IMR-90 (cell line): ENCODE measurements at regions not wholly inside any gene's neighbourhood (a gene's known extent, or its start where the extent isn't known, plus 50 kb on each side); places are given as distances from the start of the nearest gene placed in this dataset.

ENCODE experiments used
- ATAC-seq: fragments of 200-7000 bp; cut with Tn5 transposase; 2 replicates; pipeline ENCODE4 v1.9.1; 2020; ENCODE audit warnings: low read depth, mild to moderate bottlenecking, moderate library complexity
- BruUV-seq: library from RNA; stranded (reverse); fragments of 400-500 nt; replicated peaks from 2 replicates; lab custom pipeline; 2021; lab: Mats Ljungman, UMichigan
- CTCF ChIA-PET: fragments of 300-600 bp; formaldehyde crosslinking; extraction: SDS; loops from one replicate; lab custom pipeline; 2021; ENCODE audit warnings: antibody characterized with exemption; lab: Yijun Ruan, JAX
- POLR2A ChIA-PET: fragments of 300-600 bp; sonication (Branson Sonifier 250); formaldehyde crosslinking; loops from one replicate; lab custom pipeline; 2022; ENCODE audit warnings: antibody characterized with exemption; ENCODE audit not compliant: unreplicated experiment; lab: Charles Lee
- DNase-seq: peaks from one replicate; pipeline ENCODE4 v3.0.0; 2013
- H2AFZ ChIP-seq: replicated peaks from 2 replicates; pipeline ENCODE3; 2013; ENCODE audit warnings: low read length, mild to moderate bottlenecking; ENCODE audit not compliant: poor library complexity
- H2AK5ac ChIP-seq: 2 replicates; pipeline ENCODE4 v1.6.1; 2013; ENCODE audit warnings: low read depth, low read length, inconsistent platforms
- H2AK9ac ChIP-seq: replicated peaks from 2 replicates; pipeline ENCODE3; 2013; ENCODE audit warnings: mild to moderate bottlenecking, low read depth, low read length, moderate library complexity; ENCODE audit not compliant: poor library complexity
- H2BK120ac ChIP-seq: 2 replicates; pipeline ENCODE4 v1.6.1; 2013; ENCODE audit warnings: low read depth, low read length, inconsistent platforms
- H2BK15ac ChIP-seq: 3 replicates; pipeline ENCODE4 v1.6.1; 2013; ENCODE audit warnings: low read depth, low read length, inconsistent platforms
- H2BK20ac ChIP-seq: 2 replicates; pipeline ENCODE4 v1.6.1; 2013; ENCODE audit warnings: low read depth, mild to moderate bottlenecking, inconsistent platforms, low read length, moderate library complexity
- H2BK5ac ChIP-seq: 2 replicates; pipeline ENCODE4 v1.6.1; 2013; ENCODE audit warnings: mild to moderate bottlenecking, low read depth, low read length, inconsistent platforms; ENCODE audit not compliant: poor library complexity, severe bottlenecking
- H3K14ac ChIP-seq: replicated peaks from 2 replicates; pipeline ENCODE4 v1.6.1; 2013; ENCODE audit warnings: low read depth, low read length, inconsistent platforms
- H3K18ac ChIP-seq: 2 replicates; pipeline ENCODE4 v1.6.1; 2013; ENCODE audit warnings: low read depth, low read length, control low read depth
- H3K23ac ChIP-seq: 2 replicates; pipeline ENCODE4 v1.6.1; 2013; ENCODE audit warnings: low read depth, low read length, inconsistent platforms
- H3K27ac ChIP-seq: 2 replicates; pipeline ENCODE4 v1.5.1; 2013; ENCODE audit warnings: mild to moderate bottlenecking, control low read depth, low read length; ENCODE audit not compliant: insufficient read depth
- H3K27me3 ChIP-seq: 2 replicates; pipeline ENCODE4 v1.6.1; 2013; ENCODE audit warnings: low read length; ENCODE audit not compliant: control insufficient read depth, insufficient read depth
- H3K36me3 ChIP-seq: 2 replicates; pipeline ENCODE4 v1.6.1; 2013; ENCODE audit warnings: low read length, mixed read lengths; ENCODE audit not compliant: control insufficient read depth, insufficient read depth
- H3K4ac ChIP-seq: 2 replicates; pipeline ENCODE4 v1.6.1; 2013; ENCODE audit warnings: low read depth, low read length, inconsistent platforms
- H3K4me1 ChIP-seq: 2 replicates; pipeline ENCODE4 v1.6.1; 2013; ENCODE audit warnings: low read length, mixed read lengths; ENCODE audit not compliant: control insufficient read depth, insufficient read depth
- H3K4me2 ChIP-seq: 2 replicates; pipeline ENCODE4 v1.6.1; 2013; ENCODE audit warnings: low read depth, mild to moderate bottlenecking, control low read depth, low read length, moderate library complexity
- H3K4me3 ChIP-seq: 2 replicates; pipeline ENCODE4 v1.5.1; 2013; ENCODE audit warnings: low read depth, mild to moderate bottlenecking, control low read depth, low read length, moderate library complexity; ENCODE audit not compliant: insufficient read depth
- H3K56ac ChIP-seq: 2 replicates; pipeline ENCODE4 v1.6.1; 2013; ENCODE audit warnings: low read length, inconsistent platforms; ENCODE audit not compliant: insufficient read depth; ENCODE audit errors: extremely low read depth
- H3K79me1 ChIP-seq, 2 experiments: 2 replicates each; pipeline ENCODE4 v1.6.1; 2013; ENCODE audit warnings: low read length in 2 of 2, inconsistent platforms in 1 of 2, low read depth in 1 of 2
- H3K9ac ChIP-seq: 2 replicates; pipeline ENCODE4 v1.6.1; 2013; ENCODE audit warnings: low read depth, low read length, control low read depth
- H3K9me1 ChIP-seq: 2 replicates; pipeline ENCODE4 v1.6.1; 2013; ENCODE audit warnings: low read length, inconsistent platforms; ENCODE audit not compliant: insufficient read depth
- H3K9me3 ChIP-seq: 2 replicates; pipeline ENCODE4 v1.6.1; 2013; ENCODE audit warnings: low read length; ENCODE audit not compliant: control insufficient read depth, insufficient read depth
- H4K20me1 ChIP-seq: 2 replicates; pipeline ENCODE4 v1.6.1; 2013; ENCODE audit warnings: low read length, inconsistent platforms; ENCODE audit not compliant: insufficient read depth
- H4K5ac ChIP-seq: 2 replicates; pipeline ENCODE4 v1.6.1; 2013; ENCODE audit warnings: mild to moderate bottlenecking, low read depth, low read length, control low read depth
- H4K8ac ChIP-seq, 2 experiments: 2 replicates each; pipeline ENCODE4 v1.6.1; 2013; ENCODE audit warnings: low read depth in 2 of 2, low read length in 2 of 2, control low read depth in 1 of 2, inconsistent platforms in 1 of 2
- H4K91ac ChIP-seq: 2 replicates; pipeline ENCODE4 v1.6.1; 2013; ENCODE audit warnings: low read depth, low read length, inconsistent platforms; ENCODE audit not compliant: insufficient read depth
- CHD1 ChIP-seq: IDR thresholded peaks from 2 replicates; pipeline ENCODE4 v1.6.1; 2012; ENCODE audit warnings: low read depth, low read length, improper control_type of control experiment
- MAFK ChIP-seq: IDR thresholded peaks from 2 replicates; pipeline ENCODE4 v1.6.1; 2012; ENCODE audit warnings: low read depth, low read length, improper control_type of control experiment
- MAZ ChIP-seq: IDR thresholded peaks from 2 replicates; pipeline ENCODE4 v1.6.1; 2012; ENCODE audit warnings: low read depth, mild to moderate bottlenecking, low read length, improper control_type of control experiment, moderate library complexity, borderline replicate concordance
- NFE2L2 ChIP-seq: fragments of 150-350 bp; IDR thresholded peaks from 2 replicates; pipeline ENCODE4 v1.6.1; 2016; ENCODE audit warnings: low read depth, mild to moderate bottlenecking, low read length
- POLR2A ChIP-seq: IDR thresholded peaks from 2 replicates; pipeline ENCODE4 v1.6.1; 2012; ENCODE audit warnings: mild to moderate bottlenecking, low read depth, low read length
- RFX5 ChIP-seq: IDR thresholded peaks from 2 replicates; pipeline ENCODE4 v1.8.0; 2012; ENCODE audit warnings: low read depth, mild to moderate bottlenecking, low read length, moderate library complexity
- SMC3 ChIP-seq: fragments of 150-350 bp; IDR thresholded peaks from 2 replicates; pipeline ENCODE4 v1.6.1; 2016; ENCODE audit warnings: low read depth, mild to moderate bottlenecking, antibody characterized with exemption, low read length, moderate library complexity
- WGBS, 2 experiments: methylation state at CpG; one replicate each; pipeline versions ENCODE4 v1.1.5 to v1.1.7; 2013; ENCODE audit warnings: missing lambda C conversion rate in 2 of 2; ENCODE audit not compliant: insufficient read length in 1 of 2; ENCODE audit errors: extremely low coverage in 2 of 2; 5-methylcytosine and 5-hydroxymethylcytosine counted together
- dilution Hi-C: fragments of 300-500 bp; cut with HindIII; formaldehyde crosslinking; loops from one replicate; pipeline ENCODE4 v1.14.3; 2018; ENCODE audit warnings: low sequenced_read_pairs; ENCODE audit not compliant: unreplicated experiment
- in situ Hi-C: fragments of 300-500 bp; cut with MboI; formaldehyde crosslinking; loops from 3 replicates; pipeline ENCODE4 v1.14.3; 2019; ENCODE audit warnings: low sequenced_read_pairs, inconsistent platforms, mixed read lengths
- intact Hi-C: fragments of 100-400 bp; cut with micrococcal nuclease; formaldehyde crosslinking; loops from 2 replicates; pipeline ENCODE4 v1.10.0; 2022
- TF ChIP-seq, protein P1 (sequence below): conservative IDR thresholded peaks from 2 replicates; pipeline ENCODE4 v1.5.1; 2012; ENCODE audit warnings: mild to moderate bottlenecking, low read depth, low read length, improper control_type of control experiment
- TF ChIP-seq, protein P2 (sequence below): fragments of 150-350 bp; IDR thresholded peaks from 2 replicates; pipeline ENCODE4 v1.6.1; 2017; ENCODE audit warnings: mild to moderate bottlenecking, antibody characterized with exemption, low read length, low read depth
- TF ChIP-seq, protein P3 (sequence below): fragments of 150-350 bp; IDR thresholded peaks from 2 replicates; pipeline ENCODE4 v1.6.1; 2016; ENCODE audit warnings: low read depth, mild to moderate bottlenecking, low read length, moderate library complexity, borderline replicate concordance

DNA sequence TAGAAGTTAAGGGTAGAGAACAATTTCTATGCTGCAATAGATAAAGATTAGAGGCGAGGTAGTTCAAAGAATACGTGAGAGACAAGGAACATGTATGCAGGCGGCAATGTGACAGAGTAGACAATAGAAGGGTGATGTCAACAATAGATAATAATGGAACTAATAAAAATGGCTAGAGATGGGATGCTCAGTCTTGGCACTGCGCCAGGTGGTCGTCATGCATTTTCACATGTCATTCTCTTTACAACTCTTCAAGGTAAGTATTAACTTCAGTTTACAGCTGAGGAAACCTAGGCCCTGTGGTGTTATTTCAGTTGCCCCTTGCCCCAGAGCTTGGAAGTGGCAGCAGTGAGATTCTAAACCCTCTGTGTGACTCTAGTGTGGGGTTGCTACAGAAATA is 890.7 kb upstream of the CELF4 start:
- no peak overlapping the region for H2BK120ac ChIP-seq
- CTCF ChIA-PET: no interaction called here

More for the DNA sequence above, 890.7 kb upstream of the CELF4 start:
- H4K5ac ChIP-seq: no peak overlapping the region
- no peak overlapping the region for H4K8ac ChIP-seq
- no peak overlapping the region for H4K91ac ChIP-seq
- H3K9ac ChIP-seq: no peak overlapping the region
- H2BK15ac ChIP-seq: no peak overlapping the region
- H3K36me3 ChIP-seq: no peaks in the 10 kb centered on the region
- no CpG with 5 or more reads among the region's 5 CpGs for WGBS, 2 experiments
- dilution Hi-C loops: no loop called here
- no peak overlapping the region for H2AFZ ChIP-seq
- no peak overlapping the region for H3K18ac ChIP-seq
- TF ChIP-seq, protein P1, sequence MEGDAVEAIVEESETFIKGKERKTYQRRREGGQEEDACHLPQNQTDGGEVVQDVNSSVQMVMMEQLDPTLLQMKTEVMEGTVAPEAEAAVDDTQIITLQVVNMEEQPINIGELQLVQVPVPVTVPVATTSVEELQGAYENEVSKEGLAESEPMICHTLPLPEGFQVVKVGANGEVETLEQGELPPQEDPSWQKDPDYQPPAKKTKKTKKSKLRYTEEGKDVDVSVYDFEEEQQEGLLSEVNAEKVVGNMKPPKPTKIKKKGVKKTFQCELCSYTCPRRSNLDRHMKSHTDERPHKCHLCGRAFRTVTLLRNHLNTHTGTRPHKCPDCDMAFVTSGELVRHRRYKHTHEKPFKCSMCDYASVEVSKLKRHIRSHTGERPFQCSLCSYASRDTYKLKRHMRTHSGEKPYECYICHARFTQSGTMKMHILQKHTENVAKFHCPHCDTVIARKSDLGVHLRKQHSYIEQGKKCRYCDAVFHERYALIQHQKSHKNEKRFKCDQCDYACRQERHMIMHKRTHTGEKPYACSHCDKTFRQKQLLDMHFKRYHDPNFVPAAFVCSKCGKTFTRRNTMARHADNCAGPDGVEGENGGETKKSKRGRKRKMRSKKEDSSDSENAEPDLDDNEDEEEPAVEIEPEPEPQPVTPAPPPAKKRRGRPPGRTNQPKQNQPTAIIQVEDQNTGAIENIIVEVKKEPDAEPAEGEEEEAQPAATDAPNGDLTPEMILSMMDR: no peak
- TF ChIP-seq POLR2A (no peak), CHD1 (no peak), MAFK (no peak), MAZ (no peak), RFX5 (no peak), NFE2L2 (no peak), SMC3 (no peak)
- TF ChIP-seq, protein P2, sequence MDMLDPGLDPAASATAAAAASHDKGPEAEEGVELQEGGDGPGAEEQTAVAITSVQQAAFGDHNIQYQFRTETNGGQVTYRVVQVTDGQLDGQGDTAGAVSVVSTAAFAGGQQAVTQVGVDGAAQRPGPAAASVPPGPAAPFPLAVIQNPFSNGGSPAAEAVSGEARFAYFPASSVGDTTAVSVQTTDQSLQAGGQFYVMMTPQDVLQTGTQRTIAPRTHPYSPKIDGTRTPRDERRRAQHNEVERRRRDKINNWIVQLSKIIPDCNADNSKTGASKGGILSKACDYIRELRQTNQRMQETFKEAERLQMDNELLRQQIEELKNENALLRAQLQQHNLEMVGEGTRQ: no peak
- TF ChIP-seq, protein P3, sequence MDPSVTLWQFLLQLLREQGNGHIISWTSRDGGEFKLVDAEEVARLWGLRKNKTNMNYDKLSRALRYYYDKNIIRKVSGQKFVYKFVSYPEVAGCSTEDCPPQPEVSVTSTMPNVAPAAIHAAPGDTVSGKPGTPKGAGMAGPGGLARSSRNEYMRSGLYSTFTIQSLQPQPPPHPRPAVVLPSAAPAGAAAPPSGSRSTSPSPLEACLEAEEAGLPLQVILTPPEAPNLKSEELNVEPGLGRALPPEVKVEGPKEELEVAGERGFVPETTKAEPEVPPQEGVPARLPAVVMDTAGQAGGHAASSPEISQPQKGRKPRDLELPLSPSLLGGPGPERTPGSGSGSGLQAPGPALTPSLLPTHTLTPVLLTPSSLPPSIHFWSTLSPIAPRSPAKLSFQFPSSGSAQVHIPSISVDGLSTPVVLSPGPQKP: no peak
- H4K20me1 ChIP-seq: no peaks in the 10 kb centered on the region
- H3K79me1 ChIP-seq: no peaks in the 10 kb centered on the region
- H2BK5ac ChIP-seq: no peak overlapping the region
- H3K9me3 ChIP-seq: peaks cover 6% of the 10 kb centered on the region
- no peak overlapping the region for H2AK5ac ChIP-seq
- POLR2A ChIA-PET: no interaction called here
- no peak for ATAC-seq
- no TSS peak for BruUV-seq
- no peaks in the 10 kb centered on the region for H3K27me3 ChIP-seq
- H2BK20ac ChIP-seq: no peak overlapping the region
- H3K4ac ChIP-seq: no peak overlapping the region
- H3K56ac ChIP-seq: no peak overlapping the region
- no peak overlapping the region for H3K23ac ChIP-seq
- H3K4me3 ChIP-seq: no peak overlapping the region
- no peaks in the 10 kb centered on the region for H3K4me1 ChIP-seq
- no peak overlapping the region for H3K14ac ChIP-seq
- H3K4me2 ChIP-seq: no peak overlapping the region
- no peak for DNase-seq
- no peak overlapping the region for H3K27ac ChIP-seq
- intact Hi-C loops: no loop called here
- no peaks in the 10 kb centered on the region for H3K9me1 ChIP-seq
- in situ Hi-C loops: no loop called here
- no peak overlapping the region for H2AK9ac ChIP-seq
